Erythroblast (primary cell): ENCODE measurements at regions not wholly inside any gene's neighbourhood (a gene's known extent, or its start where the extent isn't known, plus 50 kb on each side); places are given as distances from the start of the nearest gene placed in this dataset.

Source experiments
- GATA1 ChIP-seq: IDR thresholded peaks from 2 replicates; pipeline ENCODE4 v1.6.1; 2011; ENCODE audit warnings: low read depth, mild to moderate bottlenecking, control low read depth, low read length, moderate library complexity
- POLR2A ChIP-seq: IDR thresholded peaks from 2 replicates; pipeline ENCODE4 v1.6.1; 2011; ENCODE audit warnings: mild to moderate bottlenecking, low read length

DNA sequence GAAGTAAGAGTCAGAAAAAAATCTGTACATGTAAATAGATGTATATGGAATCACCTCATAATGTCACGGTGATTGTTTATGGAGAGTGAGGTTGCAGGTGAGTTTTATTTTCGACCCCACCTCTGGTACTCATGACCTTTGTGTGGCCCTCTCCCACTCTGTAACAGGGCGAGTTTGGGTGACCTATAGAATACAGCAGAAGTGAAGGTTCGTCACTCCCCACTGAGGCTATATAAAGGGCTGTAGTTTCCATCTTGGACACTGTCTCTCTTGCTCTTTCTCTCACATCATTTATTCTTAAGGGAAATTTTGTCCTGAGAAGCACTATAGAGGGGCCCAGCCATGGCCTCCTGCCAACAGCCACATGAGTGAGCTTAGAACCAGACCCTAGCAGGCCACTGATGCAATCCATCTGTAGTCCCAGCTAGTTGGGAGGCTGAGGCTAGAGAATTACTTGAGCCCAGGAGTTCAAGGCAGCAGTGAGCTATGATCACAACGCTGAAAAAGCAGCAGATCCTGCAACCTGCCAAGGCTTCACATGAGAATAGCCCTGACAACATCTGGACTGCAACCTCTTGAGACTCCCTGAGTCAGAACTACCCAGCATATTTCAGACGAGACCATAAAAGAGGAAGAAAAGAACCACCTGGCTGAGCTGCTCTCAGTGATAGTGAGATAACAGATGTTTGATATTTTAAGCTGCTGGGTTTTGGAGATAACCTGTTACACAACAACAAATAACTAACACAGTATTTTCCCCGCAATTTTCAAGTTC lies 74.3 kb upstream of the SLC1A4 start:
- no peak for TF ChIP-seq POLR2A
- no peak for TF ChIP-seq GATA1
